ENCODE measurements at regions not wholly inside any gene's neighbourhood (a gene's known extent, or its start where the extent isn't known, plus 50 kb on each side); places are given as distances from the start of the nearest gene placed in this dataset.

DNA sequence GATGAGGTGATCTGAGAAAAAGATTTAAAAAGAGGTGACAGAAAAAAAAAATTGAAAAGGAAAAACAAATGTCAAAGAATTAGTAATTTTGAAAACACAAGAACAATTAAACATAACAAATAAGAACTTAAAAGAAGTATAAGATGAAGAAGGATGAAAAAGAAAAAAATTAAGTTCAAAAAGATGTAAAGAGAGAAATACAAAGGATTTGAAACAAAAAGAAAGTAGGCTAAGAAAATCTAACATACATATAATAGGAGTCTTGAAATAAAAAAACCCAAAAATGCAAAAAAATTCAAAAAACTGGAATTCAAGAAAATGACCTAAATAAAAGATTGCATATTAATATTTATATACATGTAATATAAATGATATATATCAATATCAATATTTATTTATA, 949.2 kb downstream of the MCTP2 start:
- Mint-ChIP-seq H3K27me3 (ENCODE audit: unreplicated experiment) (no peaks in the 10 kb centered on the region), H3K4me3 (ENCODE audit: low read depth, unreplicated experiment) (no peak overlapping the region), H3K4me1 (ENCODE audit: low read depth, unreplicated experiment) (no peaks in the 10 kb centered on the region), H3K27ac (ENCODE audit: unreplicated experiment) (no peak overlapping the region), H3K36me3 (ENCODE audit: insufficient read depth, unreplicated experiment) (no peaks in the 10 kb centered on the region), H3K9me3 (ENCODE audit: low read depth, unreplicated experiment) (peaks cover 7% of the 10 kb centered on the region)
- no TSS peak for BruUV-seq (replicated peaks)
- TF ChIP-seq, protein P1, sequence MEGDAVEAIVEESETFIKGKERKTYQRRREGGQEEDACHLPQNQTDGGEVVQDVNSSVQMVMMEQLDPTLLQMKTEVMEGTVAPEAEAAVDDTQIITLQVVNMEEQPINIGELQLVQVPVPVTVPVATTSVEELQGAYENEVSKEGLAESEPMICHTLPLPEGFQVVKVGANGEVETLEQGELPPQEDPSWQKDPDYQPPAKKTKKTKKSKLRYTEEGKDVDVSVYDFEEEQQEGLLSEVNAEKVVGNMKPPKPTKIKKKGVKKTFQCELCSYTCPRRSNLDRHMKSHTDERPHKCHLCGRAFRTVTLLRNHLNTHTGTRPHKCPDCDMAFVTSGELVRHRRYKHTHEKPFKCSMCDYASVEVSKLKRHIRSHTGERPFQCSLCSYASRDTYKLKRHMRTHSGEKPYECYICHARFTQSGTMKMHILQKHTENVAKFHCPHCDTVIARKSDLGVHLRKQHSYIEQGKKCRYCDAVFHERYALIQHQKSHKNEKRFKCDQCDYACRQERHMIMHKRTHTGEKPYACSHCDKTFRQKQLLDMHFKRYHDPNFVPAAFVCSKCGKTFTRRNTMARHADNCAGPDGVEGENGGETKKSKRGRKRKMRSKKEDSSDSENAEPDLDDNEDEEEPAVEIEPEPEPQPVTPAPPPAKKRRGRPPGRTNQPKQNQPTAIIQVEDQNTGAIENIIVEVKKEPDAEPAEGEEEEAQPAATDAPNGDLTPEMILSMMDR (IDR thresholded peaks at IDR 0.05; ENCODE audit: unreplicated experiment), result no peak
- intact Hi-C loops (cut with micrococcal nuclease; ENCODE audit: unreplicated experiment), result no loop called here
- CTCF ChIA-PET, result no interaction called here
- no peak for DNase-seq

DNA sequence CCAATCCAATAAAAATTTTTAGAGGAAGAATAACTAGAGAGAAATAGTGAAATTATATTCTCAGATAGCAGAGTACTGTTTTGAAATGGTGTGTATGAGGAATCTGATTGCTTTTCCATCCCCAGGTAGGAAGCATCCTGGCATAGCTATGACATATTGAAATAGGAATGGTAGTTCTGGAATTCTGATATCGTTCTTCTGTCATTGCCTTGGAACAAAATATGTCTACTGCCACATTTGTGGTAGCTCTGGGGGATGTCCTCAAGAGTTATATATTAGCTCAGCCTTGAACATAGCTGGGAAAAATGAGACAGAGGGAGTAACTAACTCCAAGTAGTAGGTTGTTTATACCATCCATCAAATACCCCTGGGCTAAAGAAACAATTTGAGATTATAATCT, 950.7 kb downstream of the MCTP2 start:
- DNase-seq, result no peak
- Mint-ChIP-seq H3K9me3 (ENCODE audit: low read depth, unreplicated experiment) (peaks cover 9% of the 10 kb centered on the region), H3K27me3 (ENCODE audit: unreplicated experiment) (no peaks in the 10 kb centered on the region), H3K27ac (ENCODE audit: unreplicated experiment) (no peak overlapping the region), H3K36me3 (ENCODE audit: insufficient read depth, unreplicated experiment) (no peaks in the 10 kb centered on the region), H3K4me1 (ENCODE audit: low read depth, unreplicated experiment) (no peaks in the 10 kb centered on the region), H3K4me3 (ENCODE audit: low read depth, unreplicated experiment) (no peak overlapping the region)
- BruUV-seq (replicated peaks), result no TSS peak
- TF ChIP-seq, protein P1 (IDR thresholded peaks at IDR 0.05; ENCODE audit: unreplicated experiment), result no peak
- CTCF ChIA-PET, result no interaction called here
- intact Hi-C loops (cut with micrococcal nuclease; ENCODE audit: unreplicated experiment), result no loop called here

DNA sequence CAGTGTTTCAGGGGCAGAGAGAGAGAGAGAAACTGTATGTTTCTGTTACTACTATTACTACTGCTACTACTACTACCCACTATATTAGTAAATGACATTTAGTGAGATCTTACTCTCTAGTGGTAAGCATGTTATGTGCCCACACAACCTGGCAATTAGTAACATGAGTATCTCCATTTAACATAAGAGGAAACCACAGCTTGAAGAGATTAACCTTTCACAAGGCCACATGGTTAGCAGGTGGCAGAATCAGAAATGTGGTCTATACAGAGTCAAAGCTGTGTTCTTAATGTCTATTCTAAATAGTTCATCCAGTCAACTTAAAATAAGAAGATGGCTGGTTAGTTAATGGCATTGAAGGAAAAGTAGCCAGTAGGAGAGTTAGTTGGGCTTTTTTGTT, 961.6 kb downstream of the MCTP2 start:
- peaks cover 16% of the 10 kb centered on the region for H3K4me1 Mint-ChIP-seq (ENCODE audit: low read depth, unreplicated experiment)

DNA sequence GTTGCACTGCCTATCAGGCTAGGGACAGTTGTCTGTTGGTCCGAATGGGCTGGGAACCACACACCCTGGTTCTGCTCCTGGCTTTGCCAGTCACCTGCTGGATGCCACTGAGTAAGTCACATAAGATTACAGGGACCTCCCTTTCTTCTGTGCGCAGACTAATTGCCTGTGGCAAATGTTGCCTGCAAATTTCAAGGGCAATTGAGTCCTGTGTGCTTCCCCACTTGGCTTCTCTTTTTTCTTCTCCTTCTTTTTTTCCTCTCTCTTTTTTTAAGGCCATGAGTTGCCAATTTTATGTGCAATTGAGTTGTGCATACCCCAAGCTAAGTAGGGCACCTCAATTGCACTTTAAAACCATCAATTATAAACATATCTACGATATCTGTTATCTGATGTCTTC, 963.4 kb downstream of the MCTP2 start:
- Mint-ChIP-seq H3K9me3 (ENCODE audit: low read depth, unreplicated experiment) (no peaks in the 10 kb centered on the region), H3K4me1 (ENCODE audit: low read depth, unreplicated experiment) (peaks cover 16% of the 10 kb centered on the region), H3K36me3 (ENCODE audit: insufficient read depth, unreplicated experiment) (peaks cover 12% of the 10 kb centered on the region), H3K27ac (ENCODE audit: unreplicated experiment) (no peak overlapping the region), H3K27me3 (ENCODE audit: unreplicated experiment) (no peaks in the 10 kb centered on the region), H3K4me3 (ENCODE audit: low read depth, unreplicated experiment) (no peak overlapping the region)
- TF ChIP-seq, protein P1 (IDR thresholded peaks at IDR 0.05; ENCODE audit: unreplicated experiment), result no peak
- intact Hi-C loops (cut with micrococcal nuclease; ENCODE audit: unreplicated experiment), result loop anchor here (5.0 kb wide), 1 partner anchor 53 kb away; no protein-coding TSS in a partner anchor
- CTCF ChIA-PET, result no interaction called here
- BruUV-seq (replicated peaks), result no TSS peak
- no peak for DNase-seq

More for the DNA sequence above, 961.6 kb downstream of the MCTP2 start:
- no peaks in the 10 kb centered on the region for H3K27me3 Mint-ChIP-seq (ENCODE audit: unreplicated experiment)
- no TSS peak for BruUV-seq (replicated peaks)
- intact Hi-C loops (cut with micrococcal nuclease; ENCODE audit: unreplicated experiment), result no loop called here
- DNase-seq, result no peak
- peaks cover 12% of the 10 kb centered on the region for H3K36me3 Mint-ChIP-seq (ENCODE audit: insufficient read depth, unreplicated experiment)
- H3K4me3 Mint-ChIP-seq (ENCODE audit: low read depth, unreplicated experiment), result no peak overlapping the region
- CTCF ChIA-PET, result interaction anchor here (1.0 kb wide), 1 partner anchor 67 kb away, joined by 5 read pairs; no protein-coding TSS in a partner anchor
- no peak overlapping the region for H3K27ac Mint-ChIP-seq (ENCODE audit: unreplicated experiment)
- TF ChIP-seq, protein P1 (IDR thresholded peaks at IDR 0.05; ENCODE audit: unreplicated experiment), result no peak
- no peaks in the 10 kb centered on the region for H3K9me3 Mint-ChIP-seq (ENCODE audit: low read depth, unreplicated experiment)

Measured in Calu3 (cell line).